Lung (tissue), 11 donors: ENCODE measurements at regions not wholly inside any gene's neighbourhood (a gene's known extent, or its start where the extent isn't known, plus 50 kb on each side); places are given as distances from the start of the nearest gene placed in this dataset.
"Not testable (repeated sequence)": the region's sequence is repeated elsewhere in the genome, so short reads cannot be mapped to it uniquely, and the experiment has no call there.

Experiments used
- ATAC-seq: fragments of 200-7000 bp; cut with Tn5 transposase; one replicate; pipeline ENCODE4 v1.9.1; 2020; ENCODE audit warnings: moderate number of reproducible peaks; ENCODE audit not compliant: insufficient read depth, low FRiP score
- DNase-seq, 3 donors: peaks; one replicate each; pipeline ENCODE4 v3.0.0-alpha.2; 2013 to 2017
- H3K27ac ChIP-seq, 2 donors: one replicate each; pipeline ENCODE4 v1.5.1; 2013; ENCODE audit warnings: mild to moderate bottlenecking in 2 of 2, moderate library complexity in 2 of 2, control low read depth in 1 of 2, inconsistent platforms in 1 of 2, low read depth in 1 of 2, low read length in 1 of 2
- H3K27me3 ChIP-seq, 3 donors: one replicate each; pipeline ENCODE4 v1.5.1; 2013; ENCODE audit warnings: low read length in 2 of 3; ENCODE audit not compliant: control insufficient read depth in 3 of 3, insufficient read depth in 3 of 3
- H3K36me3 ChIP-seq, 4 donors: one replicate each; pipeline ENCODE4 v1.5.1; 2013; ENCODE audit warnings: low read length in 4 of 4, mild to moderate bottlenecking in 1 of 4, moderate library complexity in 1 of 4; ENCODE audit not compliant: control insufficient read depth in 4 of 4, insufficient read depth in 4 of 4
- H3K4me1 ChIP-seq, 5 donors: one replicate each; pipeline ENCODE4 v1.5.1; 2013; ENCODE audit warnings: low read length in 5 of 5, mild to moderate bottlenecking in 2 of 5, moderate library complexity in 1 of 5; ENCODE audit not compliant: control insufficient read depth in 5 of 5, insufficient read depth in 5 of 5
- H3K4me3 ChIP-seq: one replicate; pipeline ENCODE4 v1.5.1; 2013; ENCODE audit warnings: mild to moderate bottlenecking, control low read depth, moderate library complexity
- H3K9ac ChIP-seq, 2 donors: one replicate each; pipeline ENCODE4 v1.5.1; 2013; ENCODE audit warnings: low read length in 2 of 2, control low read depth in 1 of 2; ENCODE audit not compliant: insufficient read depth in 1 of 2
- H3K9me3 ChIP-seq, 4 donors: one replicate each; pipeline ENCODE4 v1.5.1; 2013; ENCODE audit warnings: low read length in 3 of 4, mild to moderate bottlenecking in 1 of 4, moderate library complexity in 1 of 4; ENCODE audit not compliant: control insufficient read depth in 4 of 4, insufficient read depth in 3 of 4
- WGBS, 2 donors: extraction: QIAGEN DNeasy Blood & Tissue Kit; methylation state at CpG; one replicate each; pipeline ENCODE4 v1.1.7; 2013; 5-methylcytosine and 5-hydroxymethylcytosine counted together
- TF ChIP-seq, protein P1 (sequence below): IDR thresholded peaks from 2 replicates; pipeline ENCODE4 v1.5.1; 2012; ENCODE audit warnings: mild to moderate bottlenecking; ENCODE audit errors: control extremely low read depth, extremely low read depth
- donor health status: control.
- donor health status: control.
- donor health status: Bipolar disorder and iron deficiency.
- donor health status: healthy.
- donor health status: DM: yes; HTN: yes; CAD: no.

DNA sequence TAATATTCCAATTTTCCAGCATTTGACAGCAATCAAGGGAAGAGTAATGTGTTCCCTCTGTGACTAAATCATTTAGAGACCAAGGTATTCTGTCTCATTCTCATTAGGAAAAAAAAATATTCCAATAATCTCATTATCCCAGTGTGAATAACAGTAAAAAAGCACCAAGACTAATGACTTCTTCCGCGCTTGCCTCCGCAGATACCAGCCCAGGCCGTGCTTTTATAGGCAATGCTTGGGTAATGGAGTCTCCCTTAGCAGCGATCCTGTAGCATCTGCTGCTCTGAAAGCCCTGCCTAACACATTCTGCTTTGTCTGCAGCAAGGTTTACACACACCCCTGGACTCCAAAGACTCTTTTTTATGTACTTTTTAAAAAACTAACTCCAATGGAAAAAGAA is 470.0 kb upstream of the CAMK1G start:
- TF ChIP-seq, protein P1, sequence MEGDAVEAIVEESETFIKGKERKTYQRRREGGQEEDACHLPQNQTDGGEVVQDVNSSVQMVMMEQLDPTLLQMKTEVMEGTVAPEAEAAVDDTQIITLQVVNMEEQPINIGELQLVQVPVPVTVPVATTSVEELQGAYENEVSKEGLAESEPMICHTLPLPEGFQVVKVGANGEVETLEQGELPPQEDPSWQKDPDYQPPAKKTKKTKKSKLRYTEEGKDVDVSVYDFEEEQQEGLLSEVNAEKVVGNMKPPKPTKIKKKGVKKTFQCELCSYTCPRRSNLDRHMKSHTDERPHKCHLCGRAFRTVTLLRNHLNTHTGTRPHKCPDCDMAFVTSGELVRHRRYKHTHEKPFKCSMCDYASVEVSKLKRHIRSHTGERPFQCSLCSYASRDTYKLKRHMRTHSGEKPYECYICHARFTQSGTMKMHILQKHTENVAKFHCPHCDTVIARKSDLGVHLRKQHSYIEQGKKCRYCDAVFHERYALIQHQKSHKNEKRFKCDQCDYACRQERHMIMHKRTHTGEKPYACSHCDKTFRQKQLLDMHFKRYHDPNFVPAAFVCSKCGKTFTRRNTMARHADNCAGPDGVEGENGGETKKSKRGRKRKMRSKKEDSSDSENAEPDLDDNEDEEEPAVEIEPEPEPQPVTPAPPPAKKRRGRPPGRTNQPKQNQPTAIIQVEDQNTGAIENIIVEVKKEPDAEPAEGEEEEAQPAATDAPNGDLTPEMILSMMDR = no peak
- H3K27me3 ChIP-seq = peaks cover 0 to 3% (median 0%) of the 10 kb centered on the region in 3 donors
- 68 to 74% methylated on average over 5 of the region's 5 CpGs for WGBS, 2 donors
- H3K27ac ChIP-seq = no peak overlapping the region
- H3K36me3 ChIP-seq = no peaks in the 10 kb centered on the region
- H3K4me3 ChIP-seq = no peak overlapping the region
- H3K4me1 ChIP-seq = no peaks in the 10 kb centered on the region
- no peaks in the 10 kb centered on the region for H3K9me3 ChIP-seq
- no peak for DNase-seq
- no peak for ATAC-seq
- H3K9ac ChIP-seq = no peak overlapping the region

DNA sequence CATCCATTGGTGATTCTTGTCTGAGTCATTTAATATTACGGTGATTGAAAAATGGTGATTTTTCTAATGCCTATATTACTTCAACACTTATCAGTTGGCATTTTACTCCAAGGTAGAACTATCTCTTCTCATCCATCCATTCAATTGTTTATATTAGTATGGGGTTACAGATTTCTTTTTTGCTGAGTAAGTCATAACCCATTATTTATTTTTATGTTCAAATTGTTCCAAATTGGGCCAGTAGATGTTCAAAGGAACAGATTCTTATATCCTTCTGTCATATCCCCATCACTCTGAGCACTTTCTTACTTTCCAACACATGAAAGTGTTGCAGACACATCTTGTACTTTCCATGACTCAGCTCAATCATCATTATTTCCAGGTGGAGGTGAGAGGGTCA is 466.8 kb upstream of the CAMK1G start:
- H3K9me3 ChIP-seq = no peaks in the 10 kb centered on the region
- no peaks in the 10 kb centered on the region for H3K36me3 ChIP-seq
- H3K9ac ChIP-seq = no peak overlapping the region
- H3K27me3 ChIP-seq = peaks cover 0 to 3% (median 0%) of the 10 kb centered on the region in 3 donors
- no peak for DNase-seq
- WGBS, 2 donors = 90 to 96% methylated on average over 1 of the region's 1 CpG
- no peaks in the 10 kb centered on the region for H3K4me1 ChIP-seq
- no peak for ATAC-seq
- no peak overlapping the region for H3K4me3 ChIP-seq
- H3K27ac ChIP-seq = no peak overlapping the region
- TF ChIP-seq, protein P1 = no peak

DNA sequence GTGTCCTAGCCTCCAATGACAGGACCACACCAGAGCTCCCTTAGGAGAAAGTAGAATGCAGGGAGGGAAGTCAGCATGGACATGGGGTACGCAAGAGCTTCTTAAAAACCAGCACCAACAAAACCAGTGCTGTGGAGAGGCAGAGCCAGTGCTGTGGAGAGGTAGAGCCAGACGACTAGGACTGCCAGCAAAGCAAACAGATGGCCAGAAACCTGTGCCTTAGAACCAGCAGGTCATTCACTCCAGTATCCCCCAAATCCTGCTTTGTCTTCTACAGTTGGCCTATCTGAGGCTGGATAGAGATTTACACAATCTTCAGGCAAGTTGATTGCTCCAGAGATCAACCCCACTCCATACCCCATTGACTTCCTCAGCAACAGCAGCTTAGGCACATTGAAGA is 459.9 kb upstream of the CAMK1G start:
- Histone ChIP-seq H3K4me3 (no peak overlapping the region), H3K36me3 (no peaks in the 10 kb centered on the region), H3K9ac (no peak overlapping the region), H3K4me1 (no peaks in the 10 kb centered on the region), H3K27ac (no peak overlapping the region), H3K9me3 (no peaks in the 10 kb centered on the region), H3K27me3 (peaks cover 0 to 4% (median 0%) of the 10 kb centered on the region in 3 donors)
- WGBS, 2 donors = 58 to 73% methylated on average over 2 of the region's 2 CpGs
- DNase-seq = no peak
- TF ChIP-seq, protein P1 = no peak
- ATAC-seq = no peak

DNA sequence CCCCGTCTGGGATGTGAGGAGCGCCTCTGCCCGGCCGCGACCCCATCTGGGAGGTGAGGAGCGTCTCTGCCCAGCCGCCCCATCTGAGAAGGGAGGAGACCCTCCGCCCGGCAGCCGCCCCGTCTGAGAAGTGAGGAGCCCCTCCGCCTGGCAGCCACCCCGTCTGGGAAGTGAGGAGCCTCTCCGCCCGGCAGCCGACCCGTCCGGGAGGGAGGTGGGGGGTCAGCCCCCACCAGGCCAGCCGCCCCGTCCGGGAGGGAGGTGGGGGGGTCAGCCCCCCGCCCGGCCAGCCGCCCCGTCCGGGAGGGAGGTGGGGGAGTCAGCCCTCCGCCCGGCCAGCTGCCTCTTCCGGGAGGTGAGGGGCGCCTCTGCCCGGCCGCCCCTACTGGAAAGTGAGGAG is 454.4 kb upstream of the CAMK1G start:
- H3K36me3 ChIP-seq, H3K9me3 ChIP-seq, DNase-seq, H3K4me1 ChIP-seq, ATAC-seq, H3K9ac ChIP-seq, H3K4me3 ChIP-seq, H3K27ac ChIP-seq, H3K27me3 ChIP-seq: not testable (repeated sequence)
- WGBS, 2 donors = 95 to 97% methylated on average over 17 to 25 of the region's 32 CpGs
